NOMO-1 (cell line): ENCODE measurements at regions not wholly inside any gene's neighbourhood (a gene's known extent, or its start where the extent isn't known, plus 50 kb on each side); places are given as distances from the start of the nearest gene placed in this dataset.
"Not testable (repeated sequence)": the region's sequence is repeated elsewhere in the genome, so short reads cannot be mapped to it uniquely, and the experiment has no call there.

Source experiments
- DNase-seq, 2 experiments: peaks; one replicate each; lab custom pipeline; 2025; ENCODE audit not compliant: unreplicated experiment in 2 of 2; lab: John Stamatoyannopoulos, UW

GRCh38 chr12:116687888-116688287 lies 50.0 kb downstream of the SPRING1 start:
- no peak for DNase-seq

GRCh38 chr12:116684891-116685290 lies 53.0 kb downstream of the SPRING1 start:
- no peak for DNase-seq

GRCh38 chr12:116677202-116677661 lies 60.6 kb downstream of the SPRING1 start:
- DNase-seq: peak; percentile 89 to 93

- DNase-seq: no peak
These were observed 62.3 kb downstream of the SPRING1 start for GRCh38 chr12:116675339-116676107.

GRCh38 chr12:116674643-116675183 lies 63.2 kb downstream of the SPRING1 start:
- DNase-seq: no peak

- DNase-seq: no peak
These were observed 64.2 kb downstream of the SPRING1 start for GRCh38 chr12:116673681-116674111.

GRCh38 chr12:116672842-116673516 lies 64.9 kb downstream of the SPRING1 start:
- peak in 1 of 2 experiments; percentile 49 for DNase-seq

GRCh38 chr12:116672010-116672409 lies 65.9 kb downstream of the SPRING1 start:
- no peak for DNase-seq

GRCh38 chr12:116670859-116671258 lies 67.0 kb downstream of the SPRING1 start:
- no peak for DNase-seq

GRCh38 chr12:116667752-116668151 lies 70.1 kb downstream of the SPRING1 start:
- no peak for DNase-seq

GRCh38 chr12:116666829-116667228 lies 71.0 kb downstream of the SPRING1 start:
- not testable (repeated sequence) for DNase-seq

GRCh38 chr12:116666305-116666673 lies 71.6 kb downstream of the SPRING1 start:
- no peak for DNase-seq

GRCh38 chr12:116665666-116666304 lies 72.1 kb downstream of the SPRING1 start:
- no peak for DNase-seq

GRCh38 chr12:116664085-116664484 lies 73.8 kb downstream of the SPRING1 start:
- DNase-seq: no peak

- peak; percentile 67 to 73 for DNase-seq
These were observed 75.2 kb downstream of the SPRING1 start for GRCh38 chr12:116662612-116663144.

GRCh38 chr12:116661341-116661740 lies 76.5 kb downstream of the SPRING1 start:
- no peak for DNase-seq

GRCh38 chr12:116660740-116661139 lies 77.1 kb downstream of the SPRING1 start:
- DNase-seq: not testable (repeated sequence)

GRCh38 chr12:116659771-116660481 lies 77.9 kb downstream of the SPRING1 start:
- no peak for DNase-seq

- no peak for DNase-seq
These were observed 79.9 kb downstream of the SPRING1 start for GRCh38 chr12:116657921-116658495.

- DNase-seq: no peak
These were observed 81.6 kb downstream of the SPRING1 start for GRCh38 chr12:116656306-116656705.
